ENCODE measurements at regions not wholly inside any gene's neighbourhood (a gene's known extent, or its start where the extent isn't known, plus 50 kb on each side); places are given as distances from the start of the nearest gene placed in this dataset.

GRCh38 chr4:55018521-55018920 is 106.9 kb downstream of the KDR start:
- CTCF ChIA-PET: no interaction called here
- H2AFZ ChIP-seq: no peak overlapping the region
- intact Hi-C loops (cut with micrococcal nuclease; ENCODE audit: unreplicated experiment): no loop called here
- H3K4me3 ChIP-seq: no peak overlapping the region
- H3K9me3 ChIP-seq (ENCODE audit: insufficient read depth, low read depth): no peaks in the 10 kb centered on the region
- TF ChIP-seq, protein P1, sequence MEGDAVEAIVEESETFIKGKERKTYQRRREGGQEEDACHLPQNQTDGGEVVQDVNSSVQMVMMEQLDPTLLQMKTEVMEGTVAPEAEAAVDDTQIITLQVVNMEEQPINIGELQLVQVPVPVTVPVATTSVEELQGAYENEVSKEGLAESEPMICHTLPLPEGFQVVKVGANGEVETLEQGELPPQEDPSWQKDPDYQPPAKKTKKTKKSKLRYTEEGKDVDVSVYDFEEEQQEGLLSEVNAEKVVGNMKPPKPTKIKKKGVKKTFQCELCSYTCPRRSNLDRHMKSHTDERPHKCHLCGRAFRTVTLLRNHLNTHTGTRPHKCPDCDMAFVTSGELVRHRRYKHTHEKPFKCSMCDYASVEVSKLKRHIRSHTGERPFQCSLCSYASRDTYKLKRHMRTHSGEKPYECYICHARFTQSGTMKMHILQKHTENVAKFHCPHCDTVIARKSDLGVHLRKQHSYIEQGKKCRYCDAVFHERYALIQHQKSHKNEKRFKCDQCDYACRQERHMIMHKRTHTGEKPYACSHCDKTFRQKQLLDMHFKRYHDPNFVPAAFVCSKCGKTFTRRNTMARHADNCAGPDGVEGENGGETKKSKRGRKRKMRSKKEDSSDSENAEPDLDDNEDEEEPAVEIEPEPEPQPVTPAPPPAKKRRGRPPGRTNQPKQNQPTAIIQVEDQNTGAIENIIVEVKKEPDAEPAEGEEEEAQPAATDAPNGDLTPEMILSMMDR (conservative IDR thresholded peaks at IDR 0.05): no peak
- TF ChIP-seq EZH2 (IDR thresholded peaks at IDR 0.05; ENCODE audit: low read depth): no peak
- H4K20me1 ChIP-seq (ENCODE audit: insufficient read depth): no peaks in the 10 kb centered on the region
- peaks cover under 1% of the 10 kb centered on the region; the same call in 1 of the 2 replicates for H3K4me1 ChIP-seq (replicated peaks; ENCODE audit: insufficient read depth)
- no peaks in the 10 kb centered on the region for H3K9me2 ChIP-seq (ENCODE audit: insufficient read depth)
- no TSS peak for BruUV-seq (replicated peaks)
- POLR2A ChIA-PET (ENCODE audit: unreplicated experiment): no interaction called here
- no peaks in the 10 kb centered on the region for H3F3A ChIP-seq (ENCODE audit: insufficient read depth, low read depth)
- no peak overlapping the region for H3K4me2 ChIP-seq
- H3K36me3 ChIP-seq (ENCODE audit: low read depth): no peaks in the 10 kb centered on the region
- no peak overlapping the region for H3K27ac ChIP-seq
- no peak for DNase-seq
- no peaks in the 10 kb centered on the region for H3K27me3 ChIP-seq (ENCODE audit: insufficient read depth, low read depth)
- no peaks in the 10 kb centered on the region for H3K79me2 ChIP-seq (ENCODE audit: low read depth)

GRCh38 chr4:55017406-55017805 is 108.0 kb downstream of the KDR start:
- ChIA-PET POLR2A (ENCODE audit: unreplicated experiment) (interaction anchor here (0.7 kb wide), 1 partner anchor 210 kb away, joined by 4 read pairs; no protein-coding TSS in a partner anchor), CTCF (no interaction called here)
- Histone ChIP-seq H3K27ac (no peak overlapping the region), H3K4me3 (no peak overlapping the region), H3K27me3 (ENCODE audit: insufficient read depth, low read depth) (no peaks in the 10 kb centered on the region), H3K4me2 (no peak overlapping the region), H3K79me2 (ENCODE audit: low read depth) (no peaks in the 10 kb centered on the region), H3K36me3 (ENCODE audit: low read depth) (no peaks in the 10 kb centered on the region), H2AFZ (no peak overlapping the region), H3F3A (ENCODE audit: insufficient read depth, low read depth) (no peaks in the 10 kb centered on the region), H3K4me1 (replicated peaks; ENCODE audit: insufficient read depth) (peaks cover 9% of the 10 kb centered on the region), H3K9me3 (ENCODE audit: insufficient read depth, low read depth) (no peaks in the 10 kb centered on the region), H4K20me1 (ENCODE audit: insufficient read depth) (no peaks in the 10 kb centered on the region), H3K9me2 (ENCODE audit: insufficient read depth) (no peaks in the 10 kb centered on the region)
- intact Hi-C loops (cut with micrococcal nuclease; ENCODE audit: unreplicated experiment): no loop called here
- no peak for TF ChIP-seq EZH2 (IDR thresholded peaks at IDR 0.05; ENCODE audit: low read depth)
- TF ChIP-seq, protein P1 (conservative IDR thresholded peaks at IDR 0.05): no peak
- BruUV-seq (replicated peaks): no TSS peak
- no peak for DNase-seq

- no peaks in the 10 kb centered on the region for H3K9me2 ChIP-seq (ENCODE audit: insufficient read depth)
- ChIA-PET POLR2A (ENCODE audit: unreplicated experiment) (no interaction called here), CTCF (no interaction called here)
- no peaks in the 10 kb centered on the region for H3K79me2 ChIP-seq (ENCODE audit: low read depth)
- no peaks in the 10 kb centered on the region for H3K9me3 ChIP-seq (ENCODE audit: insufficient read depth, low read depth)
- DNase-seq: no peak
- no peaks in the 10 kb centered on the region for H4K20me1 ChIP-seq (ENCODE audit: insufficient read depth)
- no peak overlapping the region for H3K4me3 ChIP-seq
- intact Hi-C loops (cut with micrococcal nuclease; ENCODE audit: unreplicated experiment): no loop called here
- no peak overlapping the region for H3K27ac ChIP-seq
- no peaks in the 10 kb centered on the region for H3K27me3 ChIP-seq (ENCODE audit: insufficient read depth, low read depth)
- H3K4me1 ChIP-seq (replicated peaks; ENCODE audit: insufficient read depth): peaks cover 9% of the 10 kb centered on the region
- no peaks in the 10 kb centered on the region for H3F3A ChIP-seq (ENCODE audit: insufficient read depth, low read depth)
- no TSS peak for BruUV-seq (replicated peaks)
- no peak overlapping the region for H2AFZ ChIP-seq
- H3K4me2 ChIP-seq: no peak overlapping the region
- TF ChIP-seq EZH2 (IDR thresholded peaks at IDR 0.05; ENCODE audit: low read depth): no peak
- TF ChIP-seq, protein P1 (conservative IDR thresholded peaks at IDR 0.05): no peak
- H3K36me3 ChIP-seq (ENCODE audit: low read depth): no peaks in the 10 kb centered on the region
These were observed 109.3 kb downstream of the KDR start for GRCh38 chr4:55016131-55016530.

Data from PC-9 (cell line).